HepG2 (cell line): ENCODE measurements at regions not wholly inside any gene's neighbourhood (a gene's known extent, or its start where the extent isn't known, plus 50 kb on each side); places are given as distances from the start of the nearest gene placed in this dataset.

Source experiments
- ATAC-seq: fragments of 200-7000 bp; cut with Tn5 transposase; 3 replicates; pipeline ENCODE4 v1.9.1; 2020; ENCODE audit warnings: mild to moderate bottlenecking, moderate library complexity
- BruUV-seq: library from RNA; stranded (reverse); fragments of 400-500 nt; replicated peaks from 2 replicates; lab custom pipeline; 2021; lab: Mats Ljungman, UMichigan
- CTCF ChIA-PET: fragments of 300-600 bp; formaldehyde crosslinking; extraction: SDS; loops from one replicate; lab custom pipeline; 2021; ENCODE audit warnings: low total read pairs, inconsistent platforms, low intra/inter-chr PET ratio; lab: Yijun Ruan, JAX
- POLR2A ChIA-PET: fragments of 350-600 bp; sonication (Branson Sonifier 250); formaldehyde crosslinking; loops from one replicate; lab custom pipeline; 2020; ENCODE audit warnings: antibody characterized with exemption, inconsistent platforms; lab: Yijun Ruan, JAX
- DNase-seq: peaks from one replicate; pipeline ENCODE4 v3.0.0-alpha.2; 2015; ENCODE audit warnings: low spot score
- FAIRE-seq: peaks from 3 replicates; lab custom pipeline; 2011; peaks lifted over from hg19 to GRCh38; lab: Jason Lieb, UNC
- H2AFZ ChIP-seq: one replicate; pipeline ENCODE4 v1.6.1; 2011; ENCODE audit warnings: low read length, inconsistent platforms
- H3K27ac ChIP-seq: fragments of 300-600 bp; 3 replicates; pipeline ENCODE4 v1.8.0; 2011; ENCODE audit warnings: mixed run types, mild to moderate bottlenecking, mixed read lengths, low read length, inconsistent platforms; ENCODE audit not compliant: insufficient read depth; ENCODE audit errors: extremely low read length
- H3K27me3 ChIP-seq, 2 experiments: fragments of 200-600 bp in 1 of 2; 2 replicates in 1 of 2; 3 replicates in 1 of 2; pipeline versions ENCODE4 v1.6.0 to v1.8.0; 2011; ENCODE audit warnings: low read length in 2 of 2, mild to moderate bottlenecking in 2 of 2, moderate library complexity in 2 of 2, inconsistent platforms in 1 of 2; ENCODE audit not compliant: insufficient read depth in 2 of 2, control insufficient read depth in 1 of 2
- H3K36me3 ChIP-seq, 2 experiments: fragments of 200-600 bp in 1 of 2; replicated peaks in 1 of 2; 2 replicates in 1 of 2; 3 replicates in 1 of 2; pipeline versions ENCODE4 v1.5.1 to v1.8.0; 2011; ENCODE audit warnings: low read length in 2 of 2, inconsistent platforms in 1 of 2; ENCODE audit not compliant: insufficient read depth in 2 of 2, control insufficient read depth in 1 of 2
- H3K4me1 ChIP-seq: 2 replicates; pipeline ENCODE4 v1.5.1; 2012; ENCODE audit warnings: low read length, inconsistent platforms; ENCODE audit not compliant: insufficient read depth
- H3K4me2 ChIP-seq: 2 replicates; pipeline ENCODE4 v1.6.0; 2011; ENCODE audit warnings: low read depth, low read length, inconsistent platforms
- H3K4me3 ChIP-seq, 3 experiments: fragments of 200-600 bp in 1 of 3; sonication (generic), shearing (Covaris generic) in 1 of 3; replicated peaks in 1 of 3; 2 replicates each; pipeline ENCODE4 v1.5.1; 2011 to 2016; ENCODE audit warnings: low read length in 3 of 3, inconsistent platforms in 2 of 3, low read depth in 2 of 3, mild to moderate bottlenecking in 2 of 3, control low read depth in 1 of 3, mixed read lengths in 1 of 3; ENCODE audit not compliant: insufficient read depth in 1 of 3
- H3K79me2 ChIP-seq: one replicate; pipeline ENCODE4 v1.6.1; 2011; ENCODE audit warnings: low read length, inconsistent platforms; ENCODE audit not compliant: insufficient read depth
- H3K9ac ChIP-seq: 2 replicates; pipeline ENCODE4 v1.6.0; 2011; ENCODE audit warnings: mild to moderate bottlenecking, low read depth, low read length, inconsistent platforms; ENCODE audit not compliant: insufficient read depth
- H3K9me3 ChIP-seq: 2 replicates; pipeline ENCODE4 v1.5.1; 2012; ENCODE audit warnings: mild to moderate bottlenecking, low read length
- H4K20me1 ChIP-seq: 2 replicates; pipeline ENCODE4 v1.6.0; 2011; ENCODE audit warnings: inconsistent platforms, mild to moderate bottlenecking, low read length, moderate library complexity; ENCODE audit not compliant: insufficient read depth
- ZNF33B ChIP-seq: sonication (generic); formaldehyde crosslinking; IDR thresholded peaks from 2 replicates; pipeline ENCODE4 v1.5.1; 2020; ENCODE audit warnings: mild to moderate bottlenecking, missing genetic modification reagents
- ZNF850 ChIP-seq: sonication (generic); formaldehyde crosslinking; conservative IDR thresholded peaks from 2 replicates; pipeline ENCODE4 v1.9.0; 2021; ENCODE audit warnings: mild to moderate bottlenecking, missing genetic modification reagents
- WGBS: methylation state at CpG from one replicate; pipeline ENCODE4 v1.1.6; 2017; ENCODE audit warnings: low lambda C conversion rate; 5-methylcytosine and 5-hydroxymethylcytosine counted together
- in situ Hi-C: cut with HindIII; loops from 2 replicates; pipeline ENCODE4 v1.10.0; 2017; ENCODE audit warnings: low pct_unique_long_range_greater_than_20kb; ENCODE audit not compliant: extremely low pct_ligation_motif_present
- intact Hi-C: fragments of 100-400 bp; cut with micrococcal nuclease; formaldehyde crosslinking; loops from one replicate; pipeline ENCODE4 v1.10.0; 2022; ENCODE audit not compliant: unreplicated experiment
- TF ChIP-seq, protein P1 (sequence below): sonication (generic); formaldehyde crosslinking; IDR thresholded peaks from 2 replicates; pipeline ENCODE4 v1.4.0; 2020; ENCODE audit warnings: missing genetic modification reagents

DNA sequence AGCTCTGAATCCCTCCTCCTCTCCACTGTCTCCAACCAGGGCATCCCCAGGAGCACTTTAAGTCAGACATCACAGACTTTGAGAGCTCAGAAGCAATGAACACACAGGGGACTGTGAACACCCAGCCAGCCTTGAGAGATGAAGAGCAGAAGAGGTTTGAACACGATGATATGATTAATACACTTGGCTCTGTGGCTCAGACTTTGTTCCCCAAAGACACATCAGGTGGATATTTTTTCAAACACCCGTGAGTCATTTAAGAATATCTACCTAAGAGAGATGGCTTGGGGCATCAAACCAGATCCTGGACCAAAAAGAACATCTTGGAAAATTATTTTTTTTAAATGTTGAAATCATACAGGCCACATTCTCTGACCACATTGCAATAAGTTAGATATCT is 134.9 kb upstream of the OTOS start:
- POLR2A ChIA-PET, result no interaction called here
- no peak for DNase-seq
- Histone ChIP-seq H2AFZ (no peak overlapping the region), H3K9ac (no peak overlapping the region), H4K20me1 (no peaks in the 10 kb centered on the region)
- intact Hi-C loops, result no loop called here
- TF ChIP-seq, protein P1, sequence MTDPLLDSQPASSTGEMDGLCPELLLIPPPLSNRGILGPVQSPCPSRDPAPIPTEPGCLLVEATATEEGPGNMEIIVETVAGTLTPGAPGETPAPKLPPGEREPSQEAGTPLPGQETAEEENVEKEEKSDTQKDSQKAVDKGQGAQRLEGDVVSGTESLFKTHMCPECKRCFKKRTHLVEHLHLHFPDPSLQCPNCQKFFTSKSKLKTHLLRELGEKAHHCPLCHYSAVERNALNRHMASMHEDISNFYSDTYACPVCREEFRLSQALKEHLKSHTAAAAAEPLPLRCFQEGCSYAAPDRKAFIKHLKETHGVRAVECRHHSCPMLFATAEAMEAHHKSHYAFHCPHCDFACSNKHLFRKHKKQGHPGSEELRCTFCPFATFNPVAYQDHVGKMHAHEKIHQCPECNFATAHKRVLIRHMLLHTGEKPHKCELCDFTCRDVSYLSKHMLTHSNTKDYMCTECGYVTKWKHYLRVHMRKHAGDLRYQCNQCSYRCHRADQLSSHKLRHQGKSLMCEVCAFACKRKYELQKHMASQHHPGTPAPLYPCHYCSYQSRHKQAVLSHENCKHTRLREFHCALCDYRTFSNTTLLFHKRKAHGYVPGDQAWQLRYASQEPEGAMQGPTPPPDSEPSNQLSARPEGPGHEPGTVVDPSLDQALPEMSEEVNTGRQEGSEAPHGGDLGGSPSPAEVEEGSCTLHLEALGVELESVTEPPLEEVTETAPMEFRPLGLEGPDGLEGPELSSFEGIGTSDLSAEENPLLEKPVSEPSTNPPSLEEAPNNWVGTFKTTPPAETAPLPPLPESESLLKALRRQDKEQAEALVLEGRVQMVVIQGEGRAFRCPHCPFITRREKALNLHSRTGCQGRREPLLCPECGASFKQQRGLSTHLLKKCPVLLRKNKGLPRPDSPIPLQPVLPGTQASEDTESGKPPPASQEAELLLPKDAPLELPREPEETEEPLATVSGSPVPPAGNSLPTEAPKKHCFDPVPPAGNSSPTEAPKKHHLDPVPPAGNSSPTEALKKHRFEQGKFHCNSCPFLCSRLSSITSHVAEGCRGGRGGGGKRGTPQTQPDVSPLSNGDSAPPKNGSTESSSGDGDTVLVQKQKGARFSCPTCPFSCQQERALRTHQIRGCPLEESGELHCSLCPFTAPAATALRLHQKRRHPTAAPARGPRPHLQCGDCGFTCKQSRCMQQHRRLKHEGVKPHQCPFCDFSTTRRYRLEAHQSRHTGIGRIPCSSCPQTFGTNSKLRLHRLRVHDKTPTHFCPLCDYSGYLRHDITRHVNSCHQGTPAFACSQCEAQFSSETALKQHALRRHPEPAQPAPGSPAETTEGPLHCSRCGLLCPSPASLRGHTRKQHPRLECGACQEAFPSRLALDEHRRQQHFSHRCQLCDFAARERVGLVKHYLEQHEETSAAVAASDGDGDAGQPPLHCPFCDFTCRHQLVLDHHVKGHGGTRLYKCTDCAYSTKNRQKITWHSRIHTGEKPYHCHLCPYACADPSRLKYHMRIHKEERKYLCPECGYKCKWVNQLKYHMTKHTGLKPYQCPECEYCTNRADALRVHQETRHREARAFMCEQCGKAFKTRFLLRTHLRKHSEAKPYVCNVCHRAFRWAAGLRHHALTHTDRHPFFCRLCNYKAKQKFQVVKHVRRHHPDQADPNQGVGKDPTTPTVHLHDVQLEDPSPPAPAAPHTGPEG (CRISPR knock-in tag), result no peak
- no peak for TF ChIP-seq ZNF33B (CRISPR knock-in tag)
- no peak for TF ChIP-seq ZNF850 (CRISPR knock-in tag)
- TF ChIP-seq, all 625 proteins: peak for 0
- H3K4me2 ChIP-seq, result no peak overlapping the region
- H3K79me2 ChIP-seq, result no peaks in the 10 kb centered on the region
- in situ Hi-C loops, result no loop called here
- BruUV-seq, result no TSS peak
- peaks cover 16% of the 10 kb centered on the region for H3K9me3 ChIP-seq
- FAIRE-seq (no peak), ATAC-seq (no peak)
- CTCF ChIA-PET, result no interaction called here
- H3K36me3 ChIP-seq, result no peaks in the 10 kb centered on the region
- no peaks in the 10 kb centered on the region for H3K4me1 ChIP-seq
- no peak overlapping the region for H3K27ac ChIP-seq
- H3K27me3 ChIP-seq, result peaks cover 6 to 10% of the 10 kb centered on the region in 2 experiments; a peak in 3 of 5 replicates
- WGBS, result 0% methylated on average over 2 of the region's 2 CpGs
- H3K4me3 ChIP-seq, result no peak overlapping the region
